Endothelial cell of umbilical vein (primary cell): ENCODE measurements at regions not wholly inside any gene's neighbourhood (a gene's known extent, or its start where the extent isn't known, plus 50 kb on each side); places are given as distances from the start of the nearest gene placed in this dataset.

Source experiments
- BruUV-seq: library from RNA; stranded (reverse); fragments of 400-500 nt; replicated peaks from 2 replicates; lab custom pipeline; 2021; lab: Mats Ljungman, UMichigan
- CTCF ChIA-PET: fragments of 300-600, 350-600 bp; sonication (Branson Sonifier 250); formaldehyde crosslinking; loops from one replicate; lab custom pipeline; 2021; ENCODE audit warnings: antibody characterized with exemption, inconsistent platforms; lab: Charles Lee
- POLR2A ChIA-PET: fragments of 300-600, 350-600 bp; sonication (Branson Sonifier 250); formaldehyde crosslinking; loops from one replicate; lab custom pipeline; 2021; ENCODE audit warnings: antibody characterized with exemption, inconsistent platforms; lab: Charles Lee
- DNase-seq: peaks from one replicate; pipeline ENCODE4 v3.0.0-alpha.2; 2011; ENCODE audit warnings: low read depth, low spot score
- FAIRE-seq: peaks from 2 replicates; lab custom pipeline; 2011; peaks lifted over from hg19 to GRCh38; lab: Jason Lieb, UNC
- H2AFZ ChIP-seq: 2 replicates; pipeline ENCODE4 v1.6.0; 2012; ENCODE audit warnings: low read depth, low read length, control low read depth, inconsistent platforms
- H3K27ac ChIP-seq: 2 replicates; pipeline ENCODE4 v1.5.1; 2011; ENCODE audit warnings: low read depth, mild to moderate bottlenecking, control low read depth, low read length, moderate library complexity; ENCODE audit not compliant: insufficient read depth
- H3K27me3 ChIP-seq, 2 experiments: 2 replicates each; pipeline versions ENCODE4 v1.6.0 to v1.6.1; 2011; ENCODE audit warnings: low read length in 2 of 2, mixed read lengths in 1 of 2; ENCODE audit not compliant: control insufficient read depth in 2 of 2, insufficient read depth in 2 of 2
- H3K36me3 ChIP-seq, 2 experiments: 2 replicates in 1 of 2; 3 replicates in 1 of 2; pipeline ENCODE4 v1.5.1; 2011; ENCODE audit warnings: low read length in 2 of 2, mild to moderate bottlenecking in 1 of 2, moderate library complexity in 1 of 2; ENCODE audit not compliant: control insufficient read depth in 2 of 2, insufficient read depth in 2 of 2; ENCODE audit errors: extremely low read depth in 1 of 2
- H3K4me1 ChIP-seq: 3 replicates; pipeline ENCODE4 v1.5.1; 2011; ENCODE audit warnings: mild to moderate bottlenecking, low read length; ENCODE audit not compliant: control insufficient read depth, insufficient read depth; ENCODE audit errors: extremely low read depth
- H3K4me2 ChIP-seq: 2 replicates; pipeline ENCODE4 v1.6.1; 2011; ENCODE audit warnings: low read length, control low read depth, mixed read lengths; ENCODE audit not compliant: insufficient read depth
- H3K4me3 ChIP-seq, 3 experiments: fragments of 200-600 bp in 1 of 3; sonication (generic), shearing (Covaris generic) in 1 of 3; replicated peaks in 1 of 3; 2 replicates each; pipeline ENCODE4 v1.5.1; 2011 to 2016; ENCODE audit warnings: control low read depth in 3 of 3, low read length in 3 of 3, mild to moderate bottlenecking in 2 of 3, inconsistent platforms in 1 of 3, low read depth in 1 of 3, moderate library complexity in 1 of 3; ENCODE audit not compliant: insufficient read depth in 1 of 3
- H3K79me2 ChIP-seq: 2 replicates; pipeline ENCODE4 v1.6.0; 2012; ENCODE audit warnings: low read length, inconsistent platforms; ENCODE audit not compliant: control insufficient read depth, insufficient read depth
- H3K9ac ChIP-seq: replicated peaks from 2 replicates; pipeline ENCODE3; 2011; ENCODE audit warnings: low read length, control low read depth; ENCODE audit not compliant: insufficient read depth; ENCODE audit errors: extremely low read depth
- H3K9me1 ChIP-seq: replicated peaks from 3 replicates; pipeline ENCODE4 v1.6.0; 2011; ENCODE audit warnings: mild to moderate bottlenecking, low read length; ENCODE audit not compliant: control insufficient read depth, insufficient read depth; ENCODE audit errors: extremely low read depth
- H3K9me3 ChIP-seq: replicated peaks from 2 replicates; pipeline ENCODE4 v1.5.1; 2012; ENCODE audit warnings: low read length, inconsistent platforms; ENCODE audit not compliant: control insufficient read depth, insufficient read depth
- H4K20me1 ChIP-seq: replicated peaks from 2 replicates; pipeline ENCODE3; 2011; ENCODE audit warnings: mild to moderate bottlenecking, low read length; ENCODE audit not compliant: control insufficient read depth, insufficient read depth; ENCODE audit errors: extremely low read depth
- CTCF ChIP-seq, 2 donors: IDR thresholded peaks; 1 replicate in 1 of 2; 2 replicates in 1 of 2; pipeline ENCODE4 v1.5.1; 2011; ENCODE audit warnings: low read length in 2 of 2, mild to moderate bottlenecking in 2 of 2, moderate library complexity in 2 of 2, control low read depth in 1 of 2, inconsistent platforms in 1 of 2, low read depth in 1 of 2; ENCODE audit not compliant: insufficient read depth in 1 of 2; ENCODE audit errors: extremely low read depth in 1 of 2
- EZH2 ChIP-seq: IDR thresholded peaks from 2 replicates; pipeline ENCODE4 v1.6.1; 2012; ENCODE audit warnings: borderline replicate concordance, low read depth, mild to moderate bottlenecking, moderate library complexity, low read length, inconsistent platforms; ENCODE audit not compliant: severe bottlenecking
- FOS ChIP-seq: IDR thresholded peaks from 2 replicates; pipeline ENCODE4 v1.6.1; 2011; ENCODE audit warnings: mild to moderate bottlenecking, low read length, moderate library complexity, borderline replicate concordance; ENCODE audit not compliant: insufficient read depth
- GATA2 ChIP-seq: IDR thresholded peaks from 2 replicates; pipeline ENCODE4 v1.7.0; 2011; ENCODE audit warnings: low read depth, mild to moderate bottlenecking, moderate library complexity, mixed read lengths, low read length; ENCODE audit not compliant: insufficient read length, insufficient read depth
- JUN ChIP-seq: IDR thresholded peaks from 2 replicates; pipeline ENCODE4 v1.6.1; 2011; ENCODE audit warnings: borderline replicate concordance, low read depth; ENCODE audit not compliant: insufficient read length, insufficient read depth
- MAX ChIP-seq: IDR thresholded peaks from 2 replicates; pipeline ENCODE4 v1.6.1; 2011; ENCODE audit not compliant: insufficient read depth, insufficient read length
- MYC ChIP-seq: IDR thresholded peaks from one replicate; pipeline ENCODE4 v1.6.1; 2011; ENCODE audit warnings: mild to moderate bottlenecking, low read depth, low read length
- POLR2A ChIP-seq: IDR thresholded peaks from 2 replicates; pipeline ENCODE4 v1.6.1; 2012; ENCODE audit warnings: low read depth, mild to moderate bottlenecking, control low read depth, low read length
- POLR2AphosphoS5 ChIP-seq: IDR thresholded peaks from 2 replicates; pipeline ENCODE4 v1.6.1; 2012; ENCODE audit warnings: low read depth, mild to moderate bottlenecking, control low read depth, low read length, moderate library complexity; ENCODE audit not compliant: insufficient read depth
- dilution Hi-C: fragments of 300-500 bp; cut with MboI; formaldehyde crosslinking; loops from one replicate; pipeline ENCODE4 v1.15.0; 2019; ENCODE audit warnings: low sequenced_read_pairs; ENCODE audit not compliant: extremely low pct_ligation_motif_present
- intact Hi-C: fragments of 100-400 bp; cut with micrococcal nuclease; formaldehyde crosslinking; loops from one replicate; pipeline ENCODE4 v1.10.0; 2022

GRCh38 chr16:85193876-85194275 lies 81.6 kb upstream of the CIBAR2 start:
- ChIA-PET POLR2A (no interaction called here), CTCF (no interaction called here)
- Histone ChIP-seq H3K27me3 (no peaks in the 10 kb centered on the region), H3K4me2 (no peak overlapping the region), H3K27ac (no peak overlapping the region), H4K20me1 (no peaks in the 10 kb centered on the region), H3K79me2 (no peaks in the 10 kb centered on the region), H3K9me1 (no peaks in the 10 kb centered on the region), H3K36me3 (no peaks in the 10 kb centered on the region), H3K9ac (no peak overlapping the region), H3K9me3 (no peaks in the 10 kb centered on the region), H3K4me1 (no peaks in the 10 kb centered on the region), H3K4me3 (no peak overlapping the region), H2AFZ (no peak overlapping the region)
- no peak for TF ChIP-seq MAX
- no peak for TF ChIP-seq POLR2AphosphoS5
- no peak for TF ChIP-seq CTCF (IDR thresholded peaks at IDR 0.05; ENCODE audit: extremely low read depth in 1 of 2, insufficient read depth in 1 of 2, low read depth in 1 of 2, low read length in 2 of 2)
- no peak for TF ChIP-seq JUN
- TF ChIP-seq EZH2: no peak
- no peak for TF ChIP-seq POLR2A
- TF ChIP-seq GATA2: no peak
- TF ChIP-seq MYC: no peak
- TF ChIP-seq FOS: no peak
- intact Hi-C loops (no loop called here), dilution Hi-C loops (no loop called here)
- DNase-seq (no peak), FAIRE-seq (no peak)
- no TSS peak for BruUV-seq
